Lower leg skin (tissue), 4 donors: ENCODE measurements at regions not wholly inside any gene's neighbourhood (a gene's known extent, or its start where the extent isn't known, plus 50 kb on each side); places are given as distances from the start of the nearest gene placed in this dataset.

Experiments used
- DNase-seq, 2 donors: peaks; one replicate each; pipeline ENCODE4 v3.0.0-alpha.2; 2019; ENCODE audit warnings: low spot score in 2 of 2
- H3K4me3 ChIP-seq: fragments of 200-600 bp; sonication (generic); 2 replicates; pipeline ENCODE4 v1.5.1; 2017; ENCODE audit warnings: mild to moderate bottlenecking, low read depth; ENCODE audit not compliant: poor library complexity, severe bottlenecking
- POLR2A ChIP-seq, 2 donors: fragments of 450-650 bp; IDR thresholded peaks; one replicate each; pipeline ENCODE4 v1.6.1; 2016 to 2017; ENCODE audit warnings: antibody characterized with exemption in 2 of 2, mild to moderate bottlenecking in 1 of 2, moderate library complexity in 1 of 2
- WGBS, 2 donors: methylation state at CpG; one replicate each; pipeline ENCODE4 v1.1.5; 2018; 5-methylcytosine and 5-hydroxymethylcytosine counted together
- intact Hi-C: fragments of 100-400 bp; cut with DNase I; formaldehyde crosslinking; loops from one replicate; pipeline ENCODE4 v1.15.0; 2023; ENCODE audit warnings: low total_unique reads
- TF ChIP-seq, protein P1 (sequence below), 3 donors: fragments of 450-650 bp; IDR thresholded peaks; one replicate each; pipeline ENCODE4 v1.5.1; 2016; ENCODE audit warnings: antibody characterized with exemption in 3 of 3, mild to moderate bottlenecking in 3 of 3, moderate library complexity in 2 of 3

GRCh38 chr13:59363313-59363712 lies 800.4 kb downstream of the DIAPH3 start:
- intact Hi-C loops: no loop called here
- no peak for DNase-seq
- H3K4me3 ChIP-seq: no peak overlapping the region
- TF ChIP-seq POLR2A (IDR thresholded peaks at IDR 0.05): no peak
- WGBS, 2 donors: 68 to 71% methylated on average over 3 of the region's 3 CpGs

DNA sequence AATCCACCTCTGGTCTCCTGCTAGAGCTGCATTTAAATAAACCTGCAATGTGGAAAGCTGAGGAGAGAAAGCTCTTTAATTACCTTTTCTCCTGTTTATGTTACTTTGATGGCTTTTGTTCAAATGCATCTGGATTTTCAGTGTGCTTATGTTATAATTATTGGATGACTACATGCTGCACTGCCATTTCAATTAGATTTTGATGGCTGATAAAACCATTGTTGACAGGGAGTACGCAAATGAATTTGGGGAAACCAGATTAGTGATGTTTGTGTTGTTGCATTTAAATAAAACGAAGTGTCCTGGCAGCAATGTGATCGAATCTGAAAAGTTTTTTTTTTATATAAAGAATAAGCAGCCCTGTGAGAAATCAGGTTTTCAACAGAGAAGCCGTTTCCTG lies 799.8 kb downstream of the DIAPH3 start:
- intact Hi-C loops: no loop called here
- TF ChIP-seq, protein P1, sequence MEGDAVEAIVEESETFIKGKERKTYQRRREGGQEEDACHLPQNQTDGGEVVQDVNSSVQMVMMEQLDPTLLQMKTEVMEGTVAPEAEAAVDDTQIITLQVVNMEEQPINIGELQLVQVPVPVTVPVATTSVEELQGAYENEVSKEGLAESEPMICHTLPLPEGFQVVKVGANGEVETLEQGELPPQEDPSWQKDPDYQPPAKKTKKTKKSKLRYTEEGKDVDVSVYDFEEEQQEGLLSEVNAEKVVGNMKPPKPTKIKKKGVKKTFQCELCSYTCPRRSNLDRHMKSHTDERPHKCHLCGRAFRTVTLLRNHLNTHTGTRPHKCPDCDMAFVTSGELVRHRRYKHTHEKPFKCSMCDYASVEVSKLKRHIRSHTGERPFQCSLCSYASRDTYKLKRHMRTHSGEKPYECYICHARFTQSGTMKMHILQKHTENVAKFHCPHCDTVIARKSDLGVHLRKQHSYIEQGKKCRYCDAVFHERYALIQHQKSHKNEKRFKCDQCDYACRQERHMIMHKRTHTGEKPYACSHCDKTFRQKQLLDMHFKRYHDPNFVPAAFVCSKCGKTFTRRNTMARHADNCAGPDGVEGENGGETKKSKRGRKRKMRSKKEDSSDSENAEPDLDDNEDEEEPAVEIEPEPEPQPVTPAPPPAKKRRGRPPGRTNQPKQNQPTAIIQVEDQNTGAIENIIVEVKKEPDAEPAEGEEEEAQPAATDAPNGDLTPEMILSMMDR (IDR thresholded peaks at IDR 0.05): no peak
- no peak for TF ChIP-seq POLR2A (IDR thresholded peaks at IDR 0.05)
- DNase-seq: no peak
- no peak overlapping the region for H3K4me3 ChIP-seq
- WGBS, 2 donors: 62 to 67% methylated on average over 4 of the region's 4 CpGs

GRCh38 chr13:59364641-59365085 lies 799.1 kb downstream of the DIAPH3 start:
- intact Hi-C loops: no loop called here
- DNase-seq: no peak
- TF ChIP-seq, protein P1 (IDR thresholded peaks at IDR 0.05): no peak
- TF ChIP-seq POLR2A (IDR thresholded peaks at IDR 0.05): no peak
- H3K4me3 ChIP-seq: no peak overlapping the region
- WGBS, 2 donors: 67 to 74% methylated on average over 7 of the region's 7 CpGs

DNA sequence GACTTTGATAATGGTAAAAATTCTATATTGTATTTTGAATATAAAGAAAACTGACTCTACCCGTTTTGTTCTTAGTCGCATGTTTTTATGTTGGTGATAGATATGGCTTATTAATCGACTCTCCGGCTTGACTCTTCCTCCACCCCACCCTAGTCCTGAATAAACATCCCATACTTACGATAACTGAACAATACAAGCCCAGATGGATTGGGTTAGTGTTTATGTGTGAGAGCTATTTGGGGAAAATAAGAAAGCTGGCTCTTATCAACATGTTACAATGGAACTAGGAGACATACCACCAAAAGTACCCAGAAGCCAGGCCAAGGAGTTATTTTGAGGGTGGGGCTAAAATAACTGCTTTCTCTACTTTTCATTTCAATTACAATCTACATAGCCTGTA lies 796.3 kb downstream of the DIAPH3 start:
- intact Hi-C loops: no loop called here

DNA sequence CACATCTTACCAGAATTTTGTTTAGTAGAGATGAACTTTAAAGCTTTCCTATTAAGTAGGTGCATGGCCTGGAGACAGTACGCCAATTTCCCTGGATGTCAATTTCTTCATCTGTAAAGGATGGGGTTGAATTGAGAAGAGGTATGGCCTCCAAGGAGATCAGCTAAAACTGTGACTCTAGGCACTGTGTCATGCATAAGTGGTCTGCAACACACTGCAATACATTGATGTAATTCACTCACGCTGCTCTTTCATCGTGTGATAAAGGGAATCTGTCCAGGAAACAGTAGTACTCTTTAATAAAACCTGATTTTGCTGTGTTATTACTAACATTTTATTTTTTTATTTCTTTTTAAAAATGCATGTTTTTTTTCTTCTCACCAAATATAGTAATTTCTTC lies 795.8 kb downstream of the DIAPH3 start:
- no peak for DNase-seq
- intact Hi-C loops: no loop called here
- no peak for TF ChIP-seq POLR2A (IDR thresholded peaks at IDR 0.05)
- TF ChIP-seq, protein P1 (IDR thresholded peaks at IDR 0.05): no peak
- no peak overlapping the region for H3K4me3 ChIP-seq
- 89 to 93% methylated on average over 3 of the region's 3 CpGs for WGBS, 2 donors

More for the DNA sequence above, 796.3 kb downstream of the DIAPH3 start:
- no peak overlapping the region for H3K4me3 ChIP-seq
- 89 to 90% methylated on average over 5 of the region's 5 CpGs for WGBS, 2 donors
- DNase-seq: no peak
- TF ChIP-seq POLR2A (IDR thresholded peaks at IDR 0.05): no peak
- TF ChIP-seq, protein P1 (IDR thresholded peaks at IDR 0.05): no peak

- DNase-seq: no peak
- H3K4me3 ChIP-seq: no peak overlapping the region
- intact Hi-C loops: no loop called here
- TF ChIP-seq, protein P1 (IDR thresholded peaks at IDR 0.05): no peak
- TF ChIP-seq POLR2A (IDR thresholded peaks at IDR 0.05): no peak
- 71 to 89% methylated on average over 3 of the region's 3 CpGs for WGBS, 2 donors
Observed at GRCh38 chr13:59368693-59369092, 795.0 kb downstream of the DIAPH3 start.
